ENCODE measurements at regions not wholly inside any gene's neighbourhood (a gene's known extent, or its start where the extent isn't known, plus 50 kb on each side); places are given as distances from the start of the nearest gene placed in this dataset.
"Not testable (repeated sequence)": the region's sequence is repeated elsewhere in the genome, so short reads cannot be mapped to it uniquely, and the experiment has no call there.

DNA sequence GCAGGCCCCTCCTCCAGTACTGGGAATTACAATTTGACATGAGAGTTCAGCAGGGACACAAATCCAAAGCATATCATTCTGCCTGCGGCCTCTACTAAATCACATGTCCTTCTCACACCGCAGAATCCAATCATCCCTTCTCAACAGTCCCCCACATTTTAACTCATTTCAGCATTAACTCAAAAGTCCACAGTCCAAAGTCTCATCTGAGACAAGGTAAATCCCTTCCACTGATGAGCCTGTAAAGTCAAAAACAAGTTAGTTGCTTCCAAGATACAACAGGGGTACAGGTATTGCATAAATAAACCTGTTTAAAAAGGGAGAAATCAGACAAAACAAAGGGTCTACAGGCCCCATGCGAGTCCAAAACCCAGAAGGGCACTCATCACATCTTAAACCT lies 64.0 kb downstream of the EBNA1BP2 start:
- Mint-ChIP-seq H3K9me3 (ENCODE audit: low read depth) (peaks cover 23% of the 10 kb centered on the region), H3K27ac (no peak overlapping the region), H3K4me3 (no peak overlapping the region)

DNA sequence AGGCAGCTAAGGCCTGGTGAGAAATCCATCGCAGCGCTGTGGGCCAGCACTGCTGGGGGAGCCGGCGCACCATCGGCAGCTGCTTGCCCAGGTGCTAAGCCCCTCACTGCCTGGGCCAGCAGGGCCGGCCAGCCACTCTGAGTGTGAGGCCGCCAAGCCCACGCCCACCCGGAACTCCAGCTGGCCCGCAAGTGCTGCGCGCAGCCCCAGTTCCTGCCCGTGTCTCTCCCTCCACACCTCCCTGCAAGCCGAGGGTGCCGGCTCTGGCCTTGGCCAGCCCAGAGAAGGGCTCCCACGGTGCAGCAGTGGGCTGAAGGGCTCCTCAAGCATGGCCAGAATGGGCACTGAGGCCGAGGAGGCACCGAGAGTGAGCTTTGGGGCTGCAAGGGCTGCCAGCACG lies 64.4 kb downstream of the EBNA1BP2 start:
- H3K4me3 Mint-ChIP-seq = no peak overlapping the region
- peaks cover 23% of the 10 kb centered on the region for H3K9me3 Mint-ChIP-seq (ENCODE audit: low read depth)
- H3K36me3 Mint-ChIP-seq = peaks cover 8% of the 10 kb centered on the region
- H3K27ac Mint-ChIP-seq = no peak overlapping the region
- H3K4me1 Mint-ChIP-seq (ENCODE audit: low read depth) = no peaks in the 10 kb centered on the region
- no peaks in the 10 kb centered on the region for H3K27me3 Mint-ChIP-seq

More for the DNA sequence above, 64.0 kb downstream of the EBNA1BP2 start:
- Mint-ChIP-seq H3K27me3 (no peaks in the 10 kb centered on the region), H3K4me1 (ENCODE audit: low read depth) (no peaks in the 10 kb centered on the region), H3K36me3 (peaks cover 8% of the 10 kb centered on the region)

DNA sequence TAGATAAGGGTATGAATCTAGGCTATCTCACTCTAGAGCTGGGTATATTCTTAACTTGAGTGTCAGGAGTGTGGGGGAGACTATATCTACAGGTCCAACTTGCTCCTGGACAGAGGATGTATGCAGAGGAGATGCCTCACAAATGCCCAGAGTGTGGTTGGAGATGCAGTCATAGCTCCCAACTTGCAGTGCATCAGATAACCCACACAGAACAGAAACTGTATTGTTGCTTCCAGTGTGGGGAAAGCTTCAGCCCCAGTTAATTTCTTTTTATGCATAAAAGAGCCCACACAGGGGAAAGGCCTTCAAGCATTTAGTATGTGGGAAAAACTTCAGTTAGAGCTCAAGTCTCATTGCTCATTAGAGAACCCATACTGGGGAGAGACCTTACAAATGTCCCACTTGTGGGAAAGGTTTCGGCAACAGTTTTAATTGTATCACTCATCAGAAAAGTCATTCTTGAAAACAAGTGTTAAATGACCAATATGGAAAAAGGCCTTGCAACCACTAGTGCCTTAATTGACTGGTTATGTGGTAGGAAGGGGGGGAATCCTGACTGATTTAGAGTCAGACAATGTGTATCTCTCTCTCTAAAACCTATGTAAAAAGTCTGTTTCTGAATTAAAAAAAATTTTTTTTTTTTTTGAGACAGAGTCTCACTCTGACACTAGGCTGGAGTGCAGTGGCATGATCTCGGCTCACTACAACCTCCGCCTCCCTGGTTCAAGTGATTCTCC lies 67.9 kb downstream of the EBNA1BP2 start:
- Mint-ChIP-seq H3K4me3 (no peak overlapping the region), H3K27me3 (no peaks in the 10 kb centered on the region), H3K27ac (no peak overlapping the region), H3K36me3 (peaks cover 3% of the 10 kb centered on the region), H3K9me3 (ENCODE audit: low read depth) (peaks cover 9% of the 10 kb centered on the region), H3K4me1 (ENCODE audit: low read depth) (no peaks in the 10 kb centered on the region)

DNA sequence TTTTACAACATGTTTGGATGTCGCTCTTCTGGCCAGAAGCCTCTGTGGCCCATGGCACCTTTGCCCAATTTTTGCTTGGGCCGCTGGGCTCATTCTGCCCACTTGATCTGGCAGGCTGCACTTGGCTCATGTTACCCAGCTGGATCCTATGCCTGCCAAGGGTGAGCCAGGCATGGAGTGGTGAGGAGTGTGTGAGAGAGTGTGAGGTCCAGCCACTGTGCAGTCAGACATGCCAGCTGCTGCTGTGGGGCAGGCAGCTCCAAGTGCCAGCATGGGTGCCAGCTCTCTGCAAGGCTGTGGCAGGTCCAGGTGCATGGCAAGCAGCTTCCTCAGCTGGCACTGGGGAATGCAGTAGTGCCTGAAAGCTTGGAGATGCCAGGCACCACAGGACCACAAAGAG lies 71.0 kb downstream of the EBNA1BP2 start:
- no peak overlapping the region for H3K4me3 Mint-ChIP-seq
- peaks cover 7% of the 10 kb centered on the region for H3K9me3 Mint-ChIP-seq (ENCODE audit: low read depth)
- H3K36me3 Mint-ChIP-seq = peaks cover 3% of the 10 kb centered on the region
- H3K27ac Mint-ChIP-seq = no peak overlapping the region
- H3K27me3 Mint-ChIP-seq = no peaks in the 10 kb centered on the region
- H3K4me1 Mint-ChIP-seq (ENCODE audit: low read depth) = no peaks in the 10 kb centered on the region

DNA sequence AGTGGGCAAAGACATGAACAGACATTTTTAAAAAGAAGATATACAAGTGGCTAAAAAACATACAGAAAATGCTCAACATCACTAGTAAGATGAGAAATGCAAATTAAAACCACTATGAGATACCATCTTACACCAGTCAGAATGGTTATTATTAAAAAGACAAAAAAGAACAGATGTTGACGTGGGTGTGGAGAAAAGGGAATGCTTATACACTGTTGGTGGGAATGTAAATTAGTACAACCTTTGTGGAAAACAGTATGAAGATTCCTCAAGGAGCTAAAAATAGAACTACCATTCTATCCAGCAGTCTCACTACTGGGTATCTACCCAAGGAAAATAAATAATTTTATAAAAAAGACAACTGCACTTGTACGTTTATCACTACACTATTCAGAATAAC lies 73.9 kb downstream of the EBNA1BP2 start:
- Mint-ChIP-seq H3K27me3 (no peaks in the 10 kb centered on the region), H3K9me3 (ENCODE audit: low read depth) (no peaks in the 10 kb centered on the region), H3K27ac (no peak overlapping the region), H3K36me3 (no peaks in the 10 kb centered on the region), H3K4me3 (no peak overlapping the region), H3K4me1 (ENCODE audit: low read depth) (no peaks in the 10 kb centered on the region)

DNA sequence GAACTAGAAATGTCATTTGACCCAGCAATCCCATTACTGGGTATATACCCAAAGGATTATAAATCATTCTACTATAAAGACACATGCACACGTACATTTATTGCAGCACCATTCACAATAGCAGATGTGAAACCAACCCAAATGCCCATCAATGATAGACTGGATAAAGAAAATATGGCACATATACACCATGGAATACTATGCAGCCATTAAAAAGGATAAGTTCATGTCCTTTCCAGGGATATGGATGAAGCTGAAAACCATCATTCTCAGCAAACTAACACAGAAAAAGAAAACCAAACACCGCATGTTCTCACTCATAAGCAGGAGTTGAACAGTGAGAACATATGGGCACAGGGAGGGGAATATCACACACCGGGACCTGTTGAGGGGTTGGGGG lies 75.6 kb downstream of the EBNA1BP2 start:
- not testable (repeated sequence) for H3K36me3 Mint-ChIP-seq; H3K27ac Mint-ChIP-seq; H3K9me3 Mint-ChIP-seq (ENCODE audit: low read depth); H3K4me3 Mint-ChIP-seq; H3K4me1 Mint-ChIP-seq (ENCODE audit: low read depth); H3K27me3 Mint-ChIP-seq

DNA sequence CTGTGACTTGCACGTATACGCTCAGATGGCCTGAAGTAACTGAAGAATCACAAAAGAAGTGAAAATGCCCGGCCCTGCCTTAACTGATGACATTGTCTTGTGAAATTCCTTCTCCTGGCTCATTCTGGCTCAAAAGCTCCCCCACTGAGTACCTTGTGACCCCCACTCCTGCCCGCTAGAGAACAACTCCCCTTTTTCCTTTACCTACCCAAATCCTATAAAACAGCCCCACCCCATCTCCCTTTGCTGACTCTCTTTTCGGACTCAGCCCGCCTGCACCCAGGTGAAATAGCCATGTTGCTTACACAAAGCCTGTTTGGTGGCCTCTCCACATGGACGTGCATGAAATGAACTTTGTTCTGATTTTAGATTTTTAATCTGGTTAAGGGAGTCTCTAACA lies 81.3 kb downstream of the EBNA1BP2 start:
- not testable (repeated sequence) for H3K36me3 Mint-ChIP-seq; H3K4me1 Mint-ChIP-seq (ENCODE audit: low read depth); H3K9me3 Mint-ChIP-seq (ENCODE audit: low read depth); H3K27ac Mint-ChIP-seq; H3K27me3 Mint-ChIP-seq; H3K4me3 Mint-ChIP-seq

DNA sequence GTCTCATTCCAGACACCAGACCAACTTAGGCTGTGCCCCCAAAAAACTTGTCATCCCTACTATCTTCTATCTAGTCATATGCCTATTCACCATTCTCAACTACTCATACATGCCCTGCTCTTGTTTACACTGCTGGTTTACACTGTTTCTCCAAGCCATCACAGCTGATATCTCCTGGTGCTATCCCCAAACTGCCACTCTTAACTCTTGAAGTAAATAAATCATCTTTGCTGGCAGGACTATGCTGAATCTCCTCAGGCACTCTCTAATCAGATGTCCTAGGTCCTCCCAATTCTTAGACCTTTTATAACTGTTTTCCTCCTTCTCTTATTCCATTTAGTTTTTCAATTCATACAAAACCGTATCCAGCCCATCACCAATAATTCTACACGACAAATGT lies 81.9 kb downstream of the EBNA1BP2 start:
- not testable (repeated sequence) for H3K9me3 Mint-ChIP-seq (ENCODE audit: low read depth); H3K36me3 Mint-ChIP-seq; H3K27me3 Mint-ChIP-seq; H3K4me1 Mint-ChIP-seq (ENCODE audit: low read depth); H3K27ac Mint-ChIP-seq; H3K4me3 Mint-ChIP-seq

DNA sequence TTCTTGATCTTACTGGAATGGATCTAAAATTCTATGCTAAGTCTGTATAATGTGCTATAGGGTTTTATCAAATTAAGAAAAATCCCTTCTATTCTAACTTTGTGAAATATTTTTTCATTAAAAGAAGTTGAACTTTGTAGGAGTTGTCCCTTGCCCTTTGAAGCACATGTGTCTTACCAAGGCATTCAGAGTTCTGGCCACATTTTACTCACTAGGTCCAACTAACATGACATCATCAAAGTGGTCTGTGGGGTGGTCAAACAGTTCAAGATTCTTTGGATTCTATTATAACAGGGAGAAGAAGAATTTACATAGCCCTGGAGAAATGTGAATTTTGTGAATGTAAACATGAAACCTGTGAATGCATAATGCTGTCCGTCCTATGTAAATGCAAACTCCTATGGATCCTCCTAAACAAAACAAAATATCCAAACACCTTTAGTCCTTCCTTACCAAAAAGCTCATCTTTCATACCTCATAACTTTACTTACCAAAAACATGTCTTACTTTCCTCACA lies 88.7 kb downstream of the EBNA1BP2 start:
- H3K27me3 Mint-ChIP-seq = peaks cover 3% of the 10 kb centered on the region
- no peaks in the 10 kb centered on the region for H3K36me3 Mint-ChIP-seq
- H3K9me3 Mint-ChIP-seq (ENCODE audit: low read depth) = no peaks in the 10 kb centered on the region
- H3K4me1 Mint-ChIP-seq (ENCODE audit: low read depth) = no peaks in the 10 kb centered on the region
- H3K4me3 Mint-ChIP-seq = no peak overlapping the region
- H3K27ac Mint-ChIP-seq = no peak overlapping the region

DNA sequence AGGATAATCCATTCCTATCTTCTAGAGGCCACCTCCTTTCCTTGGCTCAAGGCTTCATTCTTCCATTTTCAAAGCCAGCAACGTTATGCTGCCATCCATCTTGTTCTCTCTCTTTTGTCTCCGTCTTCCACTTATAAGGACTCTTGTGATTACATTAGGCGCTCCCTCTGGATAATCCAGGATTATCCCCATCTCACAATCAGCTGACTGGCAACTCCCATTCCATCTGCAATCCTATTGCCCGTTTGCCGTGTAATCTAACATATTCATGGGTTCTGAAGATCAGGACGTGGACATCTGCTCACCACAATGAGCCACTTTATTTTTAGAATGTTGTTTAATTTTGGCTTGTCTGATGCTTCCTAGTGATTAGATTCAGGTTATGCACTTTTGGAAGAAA lies 89.3 kb downstream of the EBNA1BP2 start:
- no peak overlapping the region for H3K4me3 Mint-ChIP-seq
- no peaks in the 10 kb centered on the region for H3K36me3 Mint-ChIP-seq
- no peaks in the 10 kb centered on the region for H3K4me1 Mint-ChIP-seq (ENCODE audit: low read depth)

DNA sequence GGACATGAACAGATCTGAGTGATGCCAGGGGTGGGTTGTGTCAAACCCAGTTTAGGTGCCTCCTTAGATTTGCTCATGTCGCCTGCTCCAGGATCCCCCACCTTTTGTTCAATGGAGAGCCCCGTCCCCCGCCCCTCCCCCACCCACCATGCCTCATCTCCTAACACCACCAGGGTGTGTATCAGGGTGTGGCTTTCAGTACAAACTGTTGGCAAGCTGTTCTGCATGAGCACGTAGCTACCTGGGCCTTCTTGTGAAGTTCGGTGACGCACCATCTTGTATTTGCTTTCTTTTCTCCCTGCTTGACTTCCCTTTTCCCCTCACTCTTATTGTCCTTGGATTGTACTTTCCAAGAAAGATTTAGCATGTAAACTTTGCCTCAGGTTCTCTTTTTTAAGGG lies 94.8 kb downstream of the EBNA1BP2 start:
- Mint-ChIP-seq H3K27ac (no peak overlapping the region), H3K4me1 (ENCODE audit: low read depth) (peaks cover 4% of the 10 kb centered on the region), H3K4me3 (no peak overlapping the region), H3K36me3 (no peaks in the 10 kb centered on the region), H3K27me3 (no peaks in the 10 kb centered on the region), H3K9me3 (ENCODE audit: low read depth) (no peaks in the 10 kb centered on the region)

More for the DNA sequence above, 89.3 kb downstream of the EBNA1BP2 start:
- H3K27ac Mint-ChIP-seq = no peak overlapping the region
- no peaks in the 10 kb centered on the region for H3K9me3 Mint-ChIP-seq (ENCODE audit: low read depth)
- peaks cover 3% of the 10 kb centered on the region for H3K27me3 Mint-ChIP-seq

DNA sequence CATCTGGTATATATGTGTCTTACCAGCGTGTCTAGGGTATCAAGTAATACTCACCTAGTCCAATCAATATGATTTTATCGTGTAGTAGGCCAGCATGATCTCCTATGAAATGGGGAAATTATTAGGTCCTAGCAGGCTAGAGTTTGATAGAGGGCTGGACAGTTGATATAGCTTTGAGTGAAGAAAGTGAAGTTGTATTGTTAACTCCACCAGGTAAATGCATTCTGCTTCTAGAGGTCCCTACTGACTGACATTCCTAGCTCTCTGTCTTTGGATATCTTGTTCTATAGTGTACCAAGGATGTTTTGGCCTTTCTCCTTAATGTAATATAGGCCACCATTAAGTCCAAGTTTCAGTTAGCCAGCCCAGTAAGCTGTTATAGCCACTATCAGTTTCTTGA lies 97.4 kb downstream of the EBNA1BP2 start:
- Mint-ChIP-seq H3K36me3 (no peaks in the 10 kb centered on the region), H3K4me3 (no peak overlapping the region), H3K9me3 (ENCODE audit: low read depth) (no peaks in the 10 kb centered on the region), H3K27ac (no peak overlapping the region), H3K27me3 (no peaks in the 10 kb centered on the region), H3K4me1 (ENCODE audit: low read depth) (peaks cover 4% of the 10 kb centered on the region)

DNA sequence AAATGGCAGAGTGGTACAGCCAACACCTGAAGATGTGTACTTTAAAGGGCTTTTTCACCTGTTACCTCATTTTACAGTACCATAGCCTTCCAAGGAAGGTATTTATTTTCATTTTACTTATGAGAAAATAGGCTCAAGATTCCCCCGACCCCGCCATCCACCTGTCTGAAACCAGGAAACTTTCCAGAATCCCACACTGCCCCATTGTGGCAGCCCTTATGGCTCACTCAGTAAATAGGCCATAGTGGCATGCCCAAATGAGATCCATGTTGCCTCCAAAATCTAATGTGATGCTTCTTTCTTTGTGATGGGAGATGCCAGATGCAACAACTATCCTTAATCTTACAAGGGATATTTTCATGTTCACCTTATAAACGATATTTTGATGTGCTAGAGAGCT lies 97.8 kb downstream of the EBNA1BP2 start:
- Mint-ChIP-seq H3K27me3 (no peaks in the 10 kb centered on the region), H3K4me1 (ENCODE audit: low read depth) (peaks cover 4% of the 10 kb centered on the region), H3K9me3 (ENCODE audit: low read depth) (no peaks in the 10 kb centered on the region), H3K27ac (no peak overlapping the region), H3K4me3 (no peak overlapping the region), H3K36me3 (no peaks in the 10 kb centered on the region)

DNA sequence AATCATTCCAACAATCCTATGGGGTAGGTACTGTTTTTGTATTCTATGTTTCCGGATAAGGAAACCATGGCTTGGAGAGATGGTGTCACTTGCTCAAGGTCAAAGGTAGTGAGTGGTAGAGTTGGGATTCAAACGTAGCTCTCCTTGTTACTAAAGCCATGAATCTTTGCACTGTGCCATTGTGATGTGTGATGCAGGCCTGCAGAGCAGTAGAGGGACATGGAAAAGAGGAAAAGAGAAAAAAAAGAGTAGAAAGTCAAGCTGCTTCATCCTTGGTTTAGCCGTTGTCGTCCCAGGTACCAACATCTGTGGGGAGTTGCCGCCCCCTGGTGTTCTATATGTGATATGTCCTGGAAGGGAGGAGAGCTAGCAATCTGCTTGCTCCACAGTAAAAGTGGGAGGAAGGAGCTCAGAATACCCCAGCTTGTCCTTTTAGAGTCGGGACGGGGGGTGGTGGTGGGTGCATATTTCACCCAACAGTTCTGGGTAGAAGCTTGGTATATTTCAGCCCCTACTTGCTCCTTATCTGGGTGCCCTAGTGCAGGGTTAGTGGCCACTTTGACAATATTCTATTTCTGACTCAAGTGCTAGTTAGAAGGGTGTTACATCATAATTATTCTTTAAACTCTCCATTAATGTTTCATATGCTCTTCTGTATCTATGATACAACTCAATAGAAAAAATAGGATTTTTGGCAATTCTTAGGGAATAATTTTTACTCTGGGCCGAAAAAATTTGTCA lies 98.4 kb downstream of the EBNA1BP2 start:
- Mint-ChIP-seq H3K27ac (no peak overlapping the region), H3K4me1 (ENCODE audit: low read depth) (peaks cover 4% of the 10 kb centered on the region), H3K9me3 (ENCODE audit: low read depth) (no peaks in the 10 kb centered on the region), H3K36me3 (no peaks in the 10 kb centered on the region), H3K27me3 (no peaks in the 10 kb centered on the region), H3K4me3 (no peak overlapping the region)

DNA sequence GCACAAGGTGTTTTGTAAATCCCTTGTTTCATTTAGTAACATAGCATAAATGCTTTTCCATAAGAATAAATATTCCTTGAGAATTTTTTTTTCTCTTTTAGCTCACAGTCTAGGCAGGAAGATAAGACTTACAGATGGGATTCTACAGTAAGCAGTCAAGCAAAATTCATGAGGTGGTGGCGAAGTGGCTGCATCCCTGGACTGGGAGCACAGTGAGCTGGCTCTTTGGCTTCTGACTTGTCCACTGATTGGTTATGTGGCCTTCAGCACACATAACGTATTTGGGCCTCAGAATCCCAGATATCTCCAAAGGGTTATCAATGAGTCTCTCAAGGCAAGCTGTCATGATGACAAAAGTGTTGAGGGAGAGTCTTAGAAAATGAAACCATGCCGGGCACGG lies 99.8 kb downstream of the EBNA1BP2 start:
- Mint-ChIP-seq H3K27ac (no peak overlapping the region), H3K4me3 (no peak overlapping the region), H3K9me3 (ENCODE audit: low read depth) (no peaks in the 10 kb centered on the region), H3K4me1 (ENCODE audit: low read depth) (peaks cover 13% of the 10 kb centered on the region), H3K27me3 (no peaks in the 10 kb centered on the region), H3K36me3 (no peaks in the 10 kb centered on the region)

DNA sequence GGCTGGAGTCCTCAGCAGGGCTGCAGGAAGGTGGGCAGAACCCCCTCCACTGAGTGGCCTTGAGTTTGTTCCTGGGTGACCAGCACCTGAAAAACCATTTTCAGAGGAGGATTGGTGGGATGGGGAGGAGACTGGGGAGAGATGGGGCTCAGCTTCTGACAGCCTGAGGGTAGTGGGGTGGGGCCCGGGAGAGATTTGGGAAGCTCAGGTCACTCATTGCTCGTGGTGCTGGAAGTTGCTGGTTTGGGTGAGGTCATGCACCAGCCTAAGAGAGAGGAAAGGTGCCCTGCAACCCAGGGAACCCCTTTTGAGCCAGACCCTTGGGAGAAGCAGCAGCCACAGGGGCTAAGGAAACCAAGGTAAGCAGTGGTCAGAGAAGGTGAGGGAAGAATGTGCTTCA lies 100.8 kb downstream of the EBNA1BP2 start:
- H3K9me3 Mint-ChIP-seq (ENCODE audit: low read depth) = no peaks in the 10 kb centered on the region
- no peak overlapping the region for H3K27ac Mint-ChIP-seq
- H3K4me1 Mint-ChIP-seq (ENCODE audit: low read depth) = peaks cover 13% of the 10 kb centered on the region
- no peak overlapping the region for H3K4me3 Mint-ChIP-seq
- H3K36me3 Mint-ChIP-seq = no peaks in the 10 kb centered on the region
- no peaks in the 10 kb centered on the region for H3K27me3 Mint-ChIP-seq

All from activated naive CD8-positive, alpha-beta T cell (primary cell).